ENCODE measurements at regions not wholly inside any gene's neighbourhood (a gene's known extent, or its start where the extent isn't known, plus 50 kb on each side); places are given as distances from the start of the nearest gene placed in this dataset.
A peak's percentile ranks its signal among the peaks of the same experiment; 100 is the strongest.

DNA sequence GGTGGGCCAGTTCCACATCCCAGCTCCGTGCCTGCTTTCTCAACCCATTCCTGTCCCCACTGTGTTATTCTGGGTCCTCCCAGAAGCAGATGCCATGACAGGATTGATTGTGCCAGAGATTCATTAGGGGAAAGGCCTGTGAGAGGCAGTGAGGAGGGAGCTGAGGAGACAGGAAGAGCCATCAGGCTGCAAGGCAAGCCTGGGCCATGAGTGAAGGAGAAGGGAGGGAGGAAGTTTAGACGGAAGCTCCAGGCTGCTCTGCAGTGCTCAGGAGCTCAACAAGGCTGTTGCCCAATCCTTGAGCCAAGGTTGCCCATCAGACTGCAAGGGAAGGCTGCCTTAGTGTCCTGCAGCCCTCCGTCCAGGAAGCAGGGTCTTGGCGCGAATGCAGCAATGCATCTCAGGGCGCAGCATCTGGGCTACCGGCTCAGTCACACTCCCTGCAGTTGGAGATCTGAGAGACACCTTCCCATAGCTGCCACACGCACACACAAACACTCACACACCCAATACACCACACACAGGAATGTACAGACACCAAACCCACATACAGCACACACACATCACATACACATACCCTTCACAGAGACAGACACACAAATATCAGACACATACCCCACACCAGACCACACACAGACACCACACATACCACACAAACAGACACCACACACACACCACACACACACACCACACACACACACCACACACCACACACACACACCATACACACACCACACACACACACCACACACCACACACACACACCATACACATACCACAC lies 139.5 kb upstream of the NDUFV2 start:
- TF ChIP-seq CTCF (IDR thresholded peaks at IDR 0.05) = no peak
- 80 to 82% methylated on average over 7 to 8 of the region's 8 CpGs for WGBS, 2 donors
- H3K9me3 ChIP-seq = no peaks in the 10 kb centered on the region
- no peak for ATAC-seq
- H3K36me3 ChIP-seq = no peaks in the 10 kb centered on the region
- no peak overlapping the region for H3K4me3 ChIP-seq
- no peaks in the 10 kb centered on the region for H3K4me1 ChIP-seq
- intact Hi-C loops (cut with DNase I) = no loop called here
- no peak for DNase-seq
- no peak overlapping the region for H3K27ac ChIP-seq
- peaks cover 0 to 15% (median 0%) of the 10 kb centered on the region in 7 donors for H3K27me3 ChIP-seq

GRCh38 chr18:8963876-8964275 lies 138.6 kb upstream of the NDUFV2 start:
- intact Hi-C loops (cut with DNase I) = no loop called here
- DNase-seq (no peak), ATAC-seq (no peak)
- Histone ChIP-seq H3K27ac (no peak overlapping the region), H3K4me1 (no peaks in the 10 kb centered on the region), H3K9me3 (no peaks in the 10 kb centered on the region), H3K36me3 (no peaks in the 10 kb centered on the region), H3K27me3 (peaks cover 0 to 15% (median 0%) of the 10 kb centered on the region in 7 donors), H3K4me3 (no peak overlapping the region)
- TF ChIP-seq CTCF (IDR thresholded peaks at IDR 0.05) = no peak

- TF ChIP-seq CTCF (IDR thresholded peaks at IDR 0.05) = no peak
- WGBS, 2 donors = 32 to 54% methylated on average over 8 of the region's 8 CpGs
- no peak overlapping the region for H3K4me3 ChIP-seq
- peaks cover 0 to 4% (median 0%) of the 10 kb centered on the region in 11 donors for H3K9me3 ChIP-seq
- intact Hi-C loops (cut with DNase I) = no loop called here
- peak in 1 of 8 donors; percentile 17 for ATAC-seq
- H3K27ac ChIP-seq = no peak overlapping the region
- H3K27me3 ChIP-seq = peaks cover 0 to 22% (median 0%) of the 10 kb centered on the region in 7 donors
- DNase-seq = no peak
- H3K36me3 ChIP-seq = no peaks in the 10 kb centered on the region
- H3K4me1 ChIP-seq = no peaks in the 10 kb centered on the region
Measured at GRCh38 chr18:8965398-8965797, 137.1 kb upstream of the NDUFV2 start.

DNA sequence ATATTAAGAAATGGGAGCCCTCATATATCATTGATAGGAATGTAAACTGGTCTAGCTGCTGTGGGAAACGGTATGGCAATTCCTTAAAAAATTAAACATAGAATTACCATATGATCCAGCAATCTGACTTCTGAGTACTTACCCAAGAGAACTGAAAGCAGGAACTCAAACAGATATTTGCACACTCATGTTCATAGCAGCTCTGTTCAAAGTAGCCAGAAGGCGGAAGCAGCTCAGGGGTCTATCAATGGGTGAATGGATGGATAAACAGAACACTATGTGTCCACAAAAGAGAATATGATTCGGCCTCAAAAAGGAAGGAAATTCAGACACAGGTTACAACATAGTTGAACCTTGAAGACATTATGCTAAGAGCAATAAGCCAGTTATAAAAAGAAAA lies 135.7 kb upstream of the NDUFV2 start:
- 87 to 89% methylated on average over 3 of the region's 3 CpGs for WGBS, 2 donors
- H3K27me3 ChIP-seq = peaks cover 0 to 22% (median 0%) of the 10 kb centered on the region in 7 donors
- H3K9me3 ChIP-seq = peaks cover 0 to 4% (median 0%) of the 10 kb centered on the region in 11 donors
- ATAC-seq (no peak), DNase-seq (no peak)
- no peaks in the 10 kb centered on the region for H3K4me1 ChIP-seq
- intact Hi-C loops (cut with DNase I) = no loop called here
- no peaks in the 10 kb centered on the region for H3K36me3 ChIP-seq
- H3K4me3 ChIP-seq = no peak overlapping the region
- TF ChIP-seq CTCF (IDR thresholded peaks at IDR 0.05) = no peak
- no peak overlapping the region for H3K27ac ChIP-seq

Measured in heart right ventricle (tissue), 16 donors.